Right cardiac atrium (tissue), 5 donors: ENCODE measurements at regions not wholly inside any gene's neighbourhood (a gene's known extent, or its start where the extent isn't known, plus 50 kb on each side); places are given as distances from the start of the nearest gene placed in this dataset.
"Not testable (repeated sequence)": the region's sequence is repeated elsewhere in the genome, so short reads cannot be mapped to it uniquely, and the experiment has no call there.

ENCODE experiments used
- ATAC-seq, 2 donors: fragments of 200-7000 bp; cut with Tn5 transposase; one replicate each; pipeline versions ENCODE4 v1.8.0 to v1.9.1; 2020; ENCODE audit warnings: moderate library complexity in 2 of 2, mild to moderate bottlenecking in 1 of 2
- DNase-seq, 3 donors: peaks; one replicate each; pipeline ENCODE4 v3.0.0-alpha.2; 2020
- H3K27ac ChIP-seq: one replicate; pipeline ENCODE4 v1.5.1; 2013; ENCODE audit warnings: mild to moderate bottlenecking, low read length, control low read depth, moderate library complexity
- H3K27me3 ChIP-seq: one replicate; pipeline ENCODE4 v1.6.1; 2013; ENCODE audit not compliant: control insufficient read depth, insufficient read depth
- H3K4me1 ChIP-seq: one replicate; pipeline ENCODE4 v1.6.1; 2013; ENCODE audit warnings: low read length; ENCODE audit not compliant: control insufficient read depth, insufficient read depth
- H3K4me3 ChIP-seq: one replicate; pipeline ENCODE4 v1.5.1; 2013; ENCODE audit warnings: low read length, control low read depth
- H3K9me3 ChIP-seq: one replicate; pipeline ENCODE4 v1.6.1; 2013; ENCODE audit warnings: low read length; ENCODE audit not compliant: control insufficient read depth
- WGBS: extraction: QIAGEN DNeasy Blood & Tissue Kit; methylation state at CpG from one replicate; pipeline ENCODE4 v1.1.7; 2013; 5-methylcytosine and 5-hydroxymethylcytosine counted together
- intact Hi-C, 4 donors: fragments of 100-400 bp; cut with DNase I; formaldehyde crosslinking; loops; one replicate each; pipeline versions ENCODE4 v1.11.0 to v1.14.0; 2022 to 2023
- donor health status: healthy with polysubstance abuse.
- donor health status: DM: no; HTN: yes; CAD: no.
- donor health status: DM: no; HTN: no; CAD: no.
- donor health status: DM: no; HTN: yes; CAD: no; lungs with severe emphysema.
- donor health status: DM: yes; HTN: yes; CAD: no.

DNA sequence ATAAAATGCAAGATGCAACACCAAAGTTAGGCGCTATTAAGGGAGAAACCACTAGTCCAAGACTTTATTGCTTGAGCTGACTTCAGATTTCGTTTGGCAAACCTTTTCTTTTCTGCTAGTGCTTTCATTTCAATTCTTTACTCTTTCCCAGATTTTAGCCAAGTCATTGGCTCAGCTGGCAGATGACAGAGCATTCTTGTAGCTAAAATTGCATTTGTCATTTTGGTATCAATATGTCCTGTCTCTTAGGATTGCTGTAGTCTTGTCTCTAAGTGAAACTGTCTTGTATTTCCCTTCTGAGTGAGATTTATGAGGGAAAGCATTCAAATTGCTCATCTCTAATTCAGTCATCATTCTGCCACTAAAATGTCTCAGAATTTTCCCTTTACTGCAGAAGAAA lies 335.1 kb downstream of the METTL4 start:
- ATAC-seq (no peak), DNase-seq (no peak)
- H3K27me3 ChIP-seq: peaks cover 3% of the 10 kb centered on the region
- WGBS: 73% methylated on average over 2 of the region's 2 CpGs
- no peak overlapping the region for H3K27ac ChIP-seq
- no peaks in the 10 kb centered on the region for H3K9me3 ChIP-seq
- H3K4me3 ChIP-seq: no peak overlapping the region
- no peaks in the 10 kb centered on the region for H3K4me1 ChIP-seq
- intact Hi-C loops: no loop called here

DNA sequence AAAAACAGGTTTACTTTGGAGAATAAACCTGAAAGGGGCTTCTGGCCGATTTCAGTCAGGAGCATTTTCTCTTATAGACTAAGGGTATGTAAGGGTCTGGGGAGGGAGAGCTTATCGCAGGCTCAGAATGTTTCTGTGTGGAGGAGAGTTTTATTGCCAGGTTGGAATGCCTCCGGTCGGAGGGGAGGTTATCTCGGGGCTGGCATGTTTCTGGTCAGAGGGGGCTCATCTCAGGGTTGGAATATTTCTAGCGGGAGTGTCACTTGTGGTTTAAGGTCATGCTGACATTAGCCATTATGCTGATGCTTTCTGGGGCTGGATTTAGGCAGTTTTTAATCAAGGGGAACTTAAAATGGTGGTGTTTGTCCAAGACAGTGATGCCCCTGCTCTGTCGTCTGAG lies 333.6 kb downstream of the METTL4 start:
- Histone ChIP-seq H3K27ac (no peak overlapping the region), H3K4me3 (no peak overlapping the region), H3K9me3 (no peaks in the 10 kb centered on the region), H3K4me1 (no peaks in the 10 kb centered on the region), H3K27me3 (peaks cover 3% of the 10 kb centered on the region)
- no peak for ATAC-seq
- intact Hi-C loops: no loop called here
- no peak for DNase-seq
- WGBS: 35% methylated on average over 7 of the region's 7 CpGs

DNA sequence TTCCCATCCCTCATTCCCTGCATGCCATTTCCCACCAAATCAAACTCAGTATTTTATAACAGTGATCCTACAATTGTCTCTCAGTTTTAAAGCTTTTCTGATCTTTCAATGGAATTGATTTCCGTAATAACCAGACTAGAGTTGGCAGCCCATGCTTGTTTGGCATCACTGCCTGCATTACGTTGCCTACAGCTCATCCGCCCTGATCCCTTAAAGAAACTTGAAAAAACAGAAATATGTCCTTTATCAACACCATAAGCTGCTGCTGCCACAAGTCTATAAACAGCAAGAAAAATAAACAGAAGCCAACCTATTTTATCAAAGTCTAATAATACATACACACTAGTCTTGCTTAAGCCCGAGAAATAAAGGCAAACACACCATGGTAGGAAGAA lies 331.0 kb downstream of the METTL4 start:
- no peaks in the 10 kb centered on the region for H3K4me1 ChIP-seq
- H3K4me3 ChIP-seq: no peak overlapping the region
- H3K9me3 ChIP-seq: no peaks in the 10 kb centered on the region
- ATAC-seq (no peak), DNase-seq (no peak)
- no peak overlapping the region for H3K27ac ChIP-seq
- peaks cover 3% of the 10 kb centered on the region for H3K27me3 ChIP-seq
- WGBS: 63% methylated on average over 4 of the region's 4 CpGs
- intact Hi-C loops: no loop called here

DNA sequence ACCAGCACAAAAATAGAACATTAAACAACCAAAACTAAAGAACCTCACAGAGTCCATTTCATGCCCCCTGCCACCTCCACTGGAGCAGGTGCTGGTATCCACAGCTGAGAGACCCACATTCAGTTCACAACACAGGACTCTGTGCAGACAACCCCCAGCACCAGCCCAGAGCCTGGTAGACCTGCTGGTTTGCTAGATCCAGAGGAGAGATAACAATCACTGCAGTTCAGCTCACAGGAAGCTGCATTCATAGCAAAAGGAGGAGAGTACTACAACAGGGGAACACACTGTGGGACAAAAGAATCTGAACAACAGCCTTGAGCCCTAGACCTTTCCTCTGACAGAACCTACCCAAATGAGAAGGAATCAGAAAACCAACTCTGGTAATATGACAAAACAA lies 326.7 kb downstream of the METTL4 start:
- no peaks in the 10 kb centered on the region for H3K9me3 ChIP-seq
- H3K27ac ChIP-seq: no peak overlapping the region
- ATAC-seq (no peak), DNase-seq (no peak)
- no peaks in the 10 kb centered on the region for H3K27me3 ChIP-seq
- intact Hi-C loops: no loop called here
- no peak overlapping the region for H3K4me3 ChIP-seq
- no peaks in the 10 kb centered on the region for H3K4me1 ChIP-seq

DNA sequence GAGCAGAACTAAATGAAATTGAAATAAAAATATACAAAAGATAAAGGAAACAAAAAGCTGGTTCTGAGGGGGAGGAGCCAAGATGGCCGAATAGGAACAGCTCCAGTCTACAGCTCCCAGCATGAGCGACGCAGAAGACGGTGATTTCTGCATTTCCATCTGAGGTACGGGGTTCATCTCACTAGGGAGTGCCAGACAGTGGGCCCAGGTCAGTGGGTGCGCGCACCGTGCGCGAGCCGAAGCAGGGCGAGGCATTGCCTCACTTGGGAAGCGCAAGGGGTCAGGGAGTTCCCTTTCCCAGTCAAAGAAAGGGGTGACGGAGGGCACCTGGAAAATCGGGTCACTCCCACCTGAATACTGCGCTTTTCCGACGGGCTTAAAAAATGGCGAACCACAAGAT lies 324.2 kb downstream of the METTL4 start:
- H3K27ac ChIP-seq, H3K4me1 ChIP-seq, H3K4me3 ChIP-seq, DNase-seq, H3K9me3 ChIP-seq, intact Hi-C loops, ATAC-seq, H3K27me3 ChIP-seq: not testable (repeated sequence)
- WGBS: 96% methylated on average over 19 of the region's 19 CpGs

DNA sequence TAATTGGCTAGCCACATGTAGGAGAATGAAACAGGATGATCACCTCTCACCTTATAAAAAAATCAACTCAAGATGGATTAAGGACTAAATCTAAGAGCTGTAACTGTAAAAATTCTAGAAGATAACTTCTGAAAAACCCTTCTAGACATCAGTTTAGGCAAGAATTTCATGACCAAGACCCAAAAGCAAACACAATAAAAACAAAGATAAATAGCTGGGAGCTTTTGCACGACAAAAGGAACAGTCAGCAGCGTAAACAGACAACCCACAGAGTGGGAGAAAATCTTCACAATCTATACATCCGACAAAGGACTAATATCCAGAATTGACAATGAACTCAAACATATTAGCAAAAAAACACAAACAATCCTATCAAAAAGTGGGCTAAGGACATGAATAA lies 316.3 kb downstream of the METTL4 start:
- H3K27ac ChIP-seq: no peak overlapping the region
- WGBS: 83% methylated on average over 3 of the region's 3 CpGs
- no peak overlapping the region for H3K4me3 ChIP-seq
- intact Hi-C loops: no loop called here
- no peaks in the 10 kb centered on the region for H3K27me3 ChIP-seq
- DNase-seq (no peak), ATAC-seq (no peak)
- H3K9me3 ChIP-seq: no peaks in the 10 kb centered on the region
- no peaks in the 10 kb centered on the region for H3K4me1 ChIP-seq

DNA sequence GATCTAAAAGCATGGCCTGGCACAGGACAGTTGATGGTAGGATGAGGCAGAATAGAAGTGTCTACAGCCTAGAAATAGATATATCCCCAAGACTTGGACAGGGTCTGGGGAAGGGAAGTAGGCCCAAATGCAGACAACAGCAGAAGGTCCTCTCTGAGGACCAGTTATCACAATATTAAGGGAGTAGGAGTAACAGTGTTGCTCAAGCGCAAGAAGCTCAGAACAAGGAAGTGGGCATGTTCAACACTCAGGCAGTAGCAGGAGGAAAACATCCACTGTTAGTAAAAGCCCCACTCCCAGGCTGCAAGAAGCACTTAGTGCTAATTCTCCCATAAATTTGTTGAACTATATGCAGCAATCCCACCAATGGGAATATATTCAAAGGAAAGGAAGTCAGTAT lies 314.7 kb downstream of the METTL4 start:
- H3K27ac ChIP-seq: no peak overlapping the region
- 85% methylated on average over 1 of the region's 1 CpG for WGBS
- DNase-seq: no peak
- H3K4me3 ChIP-seq: no peak overlapping the region
- no peaks in the 10 kb centered on the region for H3K4me1 ChIP-seq
- no peak for ATAC-seq
- intact Hi-C loops: no loop called here
- no peaks in the 10 kb centered on the region for H3K27me3 ChIP-seq
- no peaks in the 10 kb centered on the region for H3K9me3 ChIP-seq

DNA sequence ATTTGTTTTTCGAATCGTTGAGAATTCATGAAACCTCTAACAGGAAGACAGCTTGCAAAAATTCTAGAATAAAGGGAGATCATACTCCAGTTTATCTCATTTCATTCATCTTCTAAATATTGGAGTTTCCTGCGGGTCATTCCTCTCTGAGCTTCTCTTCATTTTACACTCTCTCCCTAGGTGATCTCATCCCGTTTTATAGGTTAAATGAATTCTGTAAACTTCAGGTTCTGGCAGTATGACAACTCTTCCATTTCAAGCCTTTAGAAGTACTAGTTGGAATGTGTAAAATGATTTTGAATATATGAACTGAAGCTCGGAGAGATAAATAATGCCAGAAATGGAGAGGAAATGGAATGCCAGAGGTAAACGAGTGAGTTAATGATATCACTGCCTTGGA lies 312.4 kb downstream of the METTL4 start:
- 56% methylated on average over 6 of the region's 6 CpGs for WGBS
- intact Hi-C loops: no loop called here
- no peak for ATAC-seq

DNA sequence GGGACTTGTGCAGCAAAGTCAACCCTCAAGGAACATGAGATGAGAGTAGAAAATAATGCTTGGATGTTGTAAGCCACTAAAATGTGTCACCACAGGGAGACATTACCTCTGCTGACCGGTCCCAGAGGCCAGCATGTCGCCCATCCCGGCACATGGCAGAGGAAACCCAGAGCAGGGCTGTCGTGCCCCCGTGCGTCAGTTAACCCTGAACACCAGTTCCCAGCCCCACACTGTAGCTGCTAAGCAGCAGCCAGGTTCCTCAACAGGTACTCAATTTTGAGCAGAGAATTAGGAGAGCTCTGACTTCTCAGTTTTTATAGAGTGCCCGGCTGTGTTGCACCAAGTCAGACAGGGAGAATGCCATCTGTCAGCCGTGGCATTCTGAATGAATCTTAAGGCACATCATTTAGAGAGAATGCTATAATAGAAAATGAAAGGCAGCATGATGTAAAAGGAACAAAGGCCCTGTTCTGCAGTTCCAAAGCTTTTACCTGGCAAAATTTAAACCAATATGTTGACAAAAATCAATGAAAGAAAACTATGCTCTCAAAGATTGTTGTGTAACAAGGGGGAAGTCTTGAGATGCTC lies 307.9 kb downstream of the METTL4 start:
- no peaks in the 10 kb centered on the region for H3K9me3 ChIP-seq
- WGBS: 86% methylated on average over 8 of the region's 8 CpGs
- intact Hi-C loops: no loop called here
- no peaks in the 10 kb centered on the region for H3K27me3 ChIP-seq
- DNase-seq: no peak
- H3K4me1 ChIP-seq: no peaks in the 10 kb centered on the region
- no peak for ATAC-seq
- no peak overlapping the region for H3K4me3 ChIP-seq
- no peak overlapping the region for H3K27ac ChIP-seq

More for the DNA sequence above, 312.4 kb downstream of the METTL4 start:
- no peaks in the 10 kb centered on the region for H3K27me3 ChIP-seq
- DNase-seq: no peak
- H3K27ac ChIP-seq: no peak overlapping the region
- H3K4me3 ChIP-seq: no peak overlapping the region
- no peaks in the 10 kb centered on the region for H3K4me1 ChIP-seq
- no peaks in the 10 kb centered on the region for H3K9me3 ChIP-seq

DNA sequence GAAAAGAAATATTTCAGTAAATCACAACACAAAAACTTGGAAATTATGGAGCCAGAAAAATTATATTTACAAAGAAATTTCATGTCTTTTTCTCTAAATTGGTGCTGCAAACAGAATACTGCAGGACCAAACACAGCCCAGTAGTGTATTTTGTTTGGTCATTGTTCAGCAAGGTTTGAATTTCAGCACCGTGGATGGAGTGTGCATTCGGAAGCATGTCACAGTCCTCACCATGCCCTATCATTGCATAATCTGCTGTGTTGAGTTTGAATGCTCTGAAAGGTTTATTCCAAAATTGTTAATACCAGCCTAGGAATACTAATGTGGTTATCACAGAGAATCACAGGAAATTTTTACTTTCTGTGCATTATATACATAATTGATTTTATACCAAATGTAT lies 296.7 kb downstream of the METTL4 start:
- DNase-seq (no peak), ATAC-seq (no peak)
- WGBS: 67% methylated on average over 2 of the region's 2 CpGs
- no peaks in the 10 kb centered on the region for H3K27me3 ChIP-seq
- intact Hi-C loops: no loop called here
- H3K4me3 ChIP-seq: no peak overlapping the region
- H3K9me3 ChIP-seq: no peaks in the 10 kb centered on the region
- no peak overlapping the region for H3K27ac ChIP-seq
- no peaks in the 10 kb centered on the region for H3K4me1 ChIP-seq

DNA sequence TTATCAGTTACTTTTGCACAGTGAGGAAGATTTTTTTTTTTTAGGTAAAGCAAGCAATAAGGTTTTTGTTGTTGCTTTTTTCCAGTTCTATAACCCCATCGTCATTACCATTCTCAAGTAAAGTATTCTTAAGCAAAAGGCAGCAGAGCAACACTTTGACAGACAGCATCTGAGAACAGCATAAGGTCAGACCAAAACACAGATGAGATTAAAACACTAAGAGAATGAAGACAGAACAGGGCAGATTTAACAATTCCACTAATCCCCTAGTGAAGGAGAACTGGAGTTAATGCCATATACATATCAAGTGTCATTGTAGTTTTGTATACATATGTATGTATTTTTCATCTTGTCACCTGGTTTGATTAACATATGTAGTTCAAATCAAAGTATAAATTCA lies 290.2 kb downstream of the METTL4 start:
- Histone ChIP-seq H3K9me3 (no peaks in the 10 kb centered on the region), H3K27ac (no peak overlapping the region), H3K4me1 (no peaks in the 10 kb centered on the region), H3K27me3 (no peaks in the 10 kb centered on the region), H3K4me3 (no peak overlapping the region)
- DNase-seq (no peak), ATAC-seq (no peak)
- 66% methylated on average over 1 of the region's 1 CpG for WGBS
- intact Hi-C loops: no loop called here

DNA sequence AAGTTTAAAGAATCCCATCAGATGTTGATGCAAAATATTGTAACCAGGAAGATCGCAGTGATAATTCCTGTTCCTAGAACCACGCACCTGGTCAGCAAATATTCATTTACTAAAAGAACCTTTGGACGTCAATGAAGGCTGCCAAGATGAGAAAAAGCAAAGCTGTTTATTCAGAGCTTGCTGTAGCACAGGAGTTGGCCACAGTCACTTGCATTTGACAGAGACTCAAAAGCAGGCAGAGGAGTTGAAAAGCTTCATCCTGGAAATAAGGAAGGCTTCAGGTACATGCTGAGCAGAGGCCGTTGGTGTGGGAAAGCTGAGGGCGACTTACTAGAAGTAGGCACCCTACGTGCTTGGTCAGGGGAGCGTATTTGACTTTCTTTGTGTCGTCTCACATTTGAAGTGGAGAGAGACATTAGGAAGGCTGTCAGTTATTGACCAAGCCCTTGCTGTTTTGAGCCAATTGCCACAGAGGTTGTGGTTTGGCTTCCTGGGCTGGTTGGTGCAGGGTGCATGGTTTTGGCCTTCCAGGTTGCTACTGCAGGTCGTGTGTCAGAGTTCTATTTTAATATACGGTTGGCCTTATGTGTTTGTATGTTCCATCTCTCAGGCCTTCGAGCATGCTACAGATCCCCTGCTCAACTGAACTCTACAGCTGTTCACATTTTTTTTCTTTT lies 289.6 kb downstream of the METTL4 start:
- no peak overlapping the region for H3K27ac ChIP-seq
- no peaks in the 10 kb centered on the region for H3K4me1 ChIP-seq
- intact Hi-C loops: no loop called here
- no peaks in the 10 kb centered on the region for H3K9me3 ChIP-seq
- no peaks in the 10 kb centered on the region for H3K27me3 ChIP-seq
- DNase-seq (no peak), ATAC-seq (no peak)
- no peak overlapping the region for H3K4me3 ChIP-seq
- 83% methylated on average over 11 of the region's 11 CpGs for WGBS
